NCI-H82 treated with DMSO at 0.1 percent for 48 hours (cell line): ENCODE measurements at regions not wholly inside any gene's neighbourhood (a gene's known extent, or its start where the extent isn't known, plus 50 kb on each side); places are given as distances from the start of the nearest gene placed in this dataset.
A peak's percentile ranks its signal among the peaks of the same experiment; 100 is the strongest.
"Not testable (repeated sequence)": the region's sequence is repeated elsewhere in the genome, so short reads cannot be mapped to it uniquely, and the experiment has no call there.

Experiments
- DNase-seq: peaks from one replicate; lab custom pipeline; 2025; ENCODE audit not compliant: unreplicated experiment; lab: John Stamatoyannopoulos, UW

DNA sequence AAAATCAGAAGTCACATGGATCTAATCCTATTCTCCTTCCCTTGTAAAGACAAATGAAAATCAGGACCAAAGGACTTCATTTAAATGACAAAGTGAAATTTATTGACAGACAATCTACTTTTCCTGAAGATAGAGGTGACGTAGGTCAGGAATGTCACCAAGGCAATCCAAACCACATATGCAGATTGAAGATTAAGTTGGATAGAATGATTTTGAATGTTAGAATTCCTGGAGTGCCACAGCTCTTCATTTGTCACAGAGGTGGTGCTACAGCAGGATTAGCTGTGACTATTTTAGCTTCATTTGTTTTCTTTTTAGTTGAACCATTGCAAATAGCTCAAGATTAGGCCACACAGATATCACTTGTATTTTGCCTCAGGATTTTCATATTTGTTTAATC, 736.0 kb upstream of the ARRDC3 start:
- DNase-seq, result no peak

DNA sequence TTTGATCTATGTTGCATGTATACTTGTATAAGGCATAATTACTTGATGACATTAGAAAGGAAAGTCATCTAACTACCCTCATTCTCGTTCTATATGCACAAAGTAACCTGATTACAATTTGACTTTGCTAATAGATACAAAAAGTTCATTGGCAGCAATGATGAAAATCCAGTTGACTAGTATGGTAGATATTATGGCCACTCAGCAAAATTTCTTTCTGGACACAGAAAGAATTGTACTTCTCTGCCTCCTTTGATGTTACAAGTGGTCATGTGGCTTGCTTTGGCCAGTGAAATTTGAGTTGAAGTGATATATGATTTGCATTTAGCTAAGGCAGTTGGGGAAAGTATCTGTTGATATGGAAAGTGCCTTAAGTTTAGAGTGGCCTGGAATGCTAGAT, 723.7 kb upstream of the ARRDC3 start:
- no peak for DNase-seq

DNA sequence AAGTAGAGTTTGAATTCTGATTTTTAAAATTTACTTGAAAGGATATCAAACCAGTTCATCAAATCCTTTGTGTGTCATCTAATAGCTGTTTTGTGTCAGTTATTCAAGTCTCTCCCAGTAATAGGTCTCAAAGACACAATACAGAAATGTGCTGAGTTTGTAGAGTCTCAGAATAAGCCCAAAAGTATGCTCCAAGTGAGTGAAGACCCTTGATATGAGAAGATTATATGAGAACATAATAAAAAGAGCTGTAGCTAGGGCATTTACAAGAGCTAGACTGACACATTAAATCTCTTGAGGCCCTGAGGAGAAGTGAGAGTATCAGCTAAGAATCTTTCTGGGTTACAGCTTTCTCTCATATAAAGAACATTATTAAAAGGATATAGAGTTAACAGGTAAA, 721.0 kb upstream of the ARRDC3 start:
- no peak for DNase-seq

DNA sequence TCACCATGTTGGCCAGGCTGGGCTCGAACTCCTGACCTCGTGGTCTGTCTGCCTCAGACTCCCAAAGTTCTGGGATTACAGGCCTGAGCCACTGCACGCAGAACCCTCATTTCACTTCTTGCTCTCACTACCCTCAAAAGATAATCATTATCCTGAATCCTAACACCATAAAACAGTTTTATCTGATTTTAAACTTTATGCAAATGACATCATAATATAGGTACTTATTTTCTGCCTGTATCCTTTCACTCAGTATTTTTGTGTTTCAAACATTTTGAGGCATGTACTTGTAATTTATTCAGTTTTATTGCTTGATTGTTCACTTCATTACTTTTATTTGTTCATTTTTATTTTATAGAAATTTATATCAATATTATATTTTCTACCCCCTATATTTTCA, 719.2 kb upstream of the ARRDC3 start:
- DNase-seq, result no peak

DNA sequence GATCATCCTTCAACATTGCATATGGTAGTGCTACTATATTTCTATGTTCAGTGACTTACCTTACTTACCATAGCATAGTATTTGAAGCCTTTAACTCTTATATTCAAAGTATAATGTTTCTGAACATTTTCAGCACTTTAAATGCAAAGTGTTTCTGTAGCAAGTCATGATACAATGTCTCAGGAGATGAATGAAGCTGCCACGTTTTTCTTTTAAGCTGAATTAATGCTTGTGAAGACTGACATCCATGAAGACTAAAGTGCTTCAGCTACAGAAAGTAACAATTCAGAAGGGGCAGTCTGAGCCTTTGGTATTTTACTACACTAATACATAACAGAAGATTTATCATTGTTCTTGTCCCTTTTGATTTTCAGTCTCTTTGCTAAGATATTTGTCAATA, 709.1 kb upstream of the ARRDC3 start:
- DNase-seq, result no peak

DNA sequence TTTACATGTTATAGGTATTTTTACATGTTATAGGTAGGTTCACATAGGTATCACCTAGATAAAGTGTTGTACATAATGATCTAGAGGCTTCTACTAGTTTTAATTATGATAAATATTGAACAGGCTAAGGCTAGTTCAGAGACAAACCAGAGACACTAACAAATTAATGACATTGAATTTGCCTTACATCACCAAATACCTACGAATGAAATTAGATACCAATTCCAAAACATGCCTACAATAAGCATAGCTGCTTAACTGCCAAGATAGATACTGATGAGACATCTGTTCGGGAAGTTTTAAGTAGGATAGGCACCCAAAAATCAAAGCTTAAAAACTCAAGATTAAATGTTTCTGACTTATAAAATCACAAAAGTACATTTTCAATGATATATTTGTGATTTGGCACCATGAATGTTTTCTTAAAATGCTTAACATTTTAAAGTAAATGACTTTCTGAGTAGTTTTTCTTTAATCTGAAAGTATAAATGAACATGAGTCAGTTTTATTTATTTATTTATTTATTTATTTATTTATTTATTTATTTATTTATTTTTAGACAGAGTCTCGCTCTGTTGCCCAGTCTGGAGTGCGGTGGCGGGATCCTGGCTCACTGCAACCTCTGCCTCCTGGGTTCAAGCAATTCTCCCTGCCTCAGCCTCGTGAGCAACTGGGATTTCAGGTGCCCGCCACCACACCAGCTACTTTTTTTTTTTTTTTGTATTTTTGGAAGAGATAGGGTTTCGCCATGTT, 703.1 kb upstream of the ARRDC3 start:
- DNase-seq, result no peak

DNA sequence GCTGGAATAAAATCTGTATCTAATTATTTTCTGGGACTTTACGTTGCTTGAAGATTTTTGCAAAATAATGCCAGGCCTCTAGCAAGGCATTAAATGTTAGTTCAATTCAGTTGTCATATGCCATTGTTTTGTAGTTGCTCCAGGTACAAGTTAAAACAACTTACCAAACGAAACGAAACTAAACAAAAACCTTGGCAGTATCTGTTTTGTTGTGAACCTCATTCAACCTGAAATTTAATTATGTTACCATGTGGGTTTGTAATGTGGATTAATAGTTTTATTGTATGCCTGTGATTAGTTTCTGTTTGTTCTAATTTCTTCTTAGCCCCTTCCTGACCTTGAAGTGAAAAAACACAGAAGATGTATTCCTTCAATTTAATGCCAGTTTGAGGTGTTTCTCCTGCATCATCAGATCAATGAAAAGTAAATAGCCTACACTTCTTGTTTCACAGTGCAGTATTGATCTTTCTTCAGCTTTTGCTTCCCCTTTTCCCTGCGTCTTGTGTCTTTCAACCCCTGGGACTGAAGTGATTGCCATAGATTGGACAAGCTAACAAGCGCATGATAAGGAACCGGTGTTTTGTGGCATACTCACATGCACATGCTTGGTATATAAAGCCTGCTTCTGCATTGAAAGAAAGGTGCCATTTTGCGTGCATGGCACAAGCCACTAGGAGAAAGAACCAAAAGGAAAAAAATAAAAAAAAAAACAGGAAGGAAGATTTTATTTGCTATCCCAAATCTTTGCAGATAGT, 699.0 kb upstream of the ARRDC3 start:
- no peak for DNase-seq

DNA sequence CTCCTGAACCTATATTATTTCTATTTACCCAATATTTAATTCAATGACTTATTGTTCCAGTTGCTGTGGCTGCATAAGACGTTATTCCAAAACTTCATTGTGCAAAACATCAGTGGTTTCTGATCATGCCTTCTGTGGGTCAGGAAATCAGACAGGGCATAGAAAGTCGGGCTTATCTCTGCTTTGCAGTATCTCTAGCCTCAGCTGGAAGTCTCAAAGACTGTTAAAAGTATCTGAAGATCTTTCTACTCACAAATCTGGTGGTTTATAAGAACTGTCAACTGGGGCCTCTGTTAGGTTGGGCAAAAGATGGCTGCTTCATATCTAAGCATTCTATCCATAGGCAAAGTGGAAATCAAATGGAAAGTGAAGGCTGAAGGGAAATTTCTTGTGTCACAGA, 687.7 kb upstream of the ARRDC3 start:
- DNase-seq, result no peak

DNA sequence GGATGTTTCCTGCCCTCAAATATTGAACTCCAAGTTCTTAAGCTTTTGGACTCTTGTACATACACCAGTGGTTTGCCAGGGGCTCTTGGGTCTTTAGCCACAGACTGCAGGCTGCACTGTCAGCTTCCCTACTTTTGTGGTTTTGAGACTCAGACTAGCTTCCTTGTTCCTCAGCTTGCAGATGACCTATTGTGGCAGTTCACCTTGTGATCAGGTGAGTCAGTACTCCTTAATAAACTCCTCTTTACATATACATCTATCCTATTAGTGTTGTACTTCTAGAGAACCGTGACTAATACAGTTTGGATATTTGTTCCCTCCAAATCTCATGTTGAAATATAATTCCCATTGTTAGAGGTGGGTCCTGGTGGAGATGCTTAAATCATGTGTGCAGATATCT, 681.9 kb upstream of the ARRDC3 start:
- no peak for DNase-seq

DNA sequence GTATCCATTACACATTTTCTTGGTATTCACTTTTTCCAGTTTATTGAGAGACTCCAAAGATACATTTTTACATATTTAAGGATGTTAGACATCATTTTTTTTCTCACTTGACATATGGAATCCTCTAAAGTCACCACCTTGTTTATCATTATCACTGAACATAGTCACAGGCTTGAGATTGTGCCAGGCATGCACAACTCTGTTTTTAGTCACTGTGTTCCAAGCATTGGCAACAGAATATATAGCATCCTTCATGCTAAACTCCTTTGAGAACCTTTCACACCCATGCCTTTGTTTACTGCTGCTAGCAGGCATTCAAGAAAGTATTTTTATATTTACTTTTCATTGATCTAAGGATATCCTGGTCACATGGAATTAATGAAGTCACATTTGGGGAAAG, 668.6 kb upstream of the ARRDC3 start:
- no peak for DNase-seq

DNA sequence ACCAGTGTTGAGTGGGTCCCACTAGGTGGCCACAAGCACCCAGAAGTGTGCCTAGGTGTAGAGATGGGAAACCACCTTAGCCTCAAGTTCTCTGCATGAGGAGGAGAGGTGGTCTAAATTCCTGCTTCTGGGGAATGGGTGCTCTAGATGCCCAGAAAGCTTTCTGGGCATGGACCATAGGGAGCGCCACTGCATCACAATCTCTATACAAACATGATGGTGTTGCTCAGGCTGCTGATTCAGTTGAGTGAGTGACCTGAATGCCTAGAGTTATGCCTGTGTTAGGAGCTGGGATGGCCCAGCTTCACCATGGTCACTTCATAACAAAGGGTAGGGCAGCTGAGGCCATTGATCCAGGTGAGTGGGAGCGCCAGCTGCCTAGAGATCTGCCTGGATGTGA, 667.9 kb upstream of the ARRDC3 start:
- no peak for DNase-seq

DNA sequence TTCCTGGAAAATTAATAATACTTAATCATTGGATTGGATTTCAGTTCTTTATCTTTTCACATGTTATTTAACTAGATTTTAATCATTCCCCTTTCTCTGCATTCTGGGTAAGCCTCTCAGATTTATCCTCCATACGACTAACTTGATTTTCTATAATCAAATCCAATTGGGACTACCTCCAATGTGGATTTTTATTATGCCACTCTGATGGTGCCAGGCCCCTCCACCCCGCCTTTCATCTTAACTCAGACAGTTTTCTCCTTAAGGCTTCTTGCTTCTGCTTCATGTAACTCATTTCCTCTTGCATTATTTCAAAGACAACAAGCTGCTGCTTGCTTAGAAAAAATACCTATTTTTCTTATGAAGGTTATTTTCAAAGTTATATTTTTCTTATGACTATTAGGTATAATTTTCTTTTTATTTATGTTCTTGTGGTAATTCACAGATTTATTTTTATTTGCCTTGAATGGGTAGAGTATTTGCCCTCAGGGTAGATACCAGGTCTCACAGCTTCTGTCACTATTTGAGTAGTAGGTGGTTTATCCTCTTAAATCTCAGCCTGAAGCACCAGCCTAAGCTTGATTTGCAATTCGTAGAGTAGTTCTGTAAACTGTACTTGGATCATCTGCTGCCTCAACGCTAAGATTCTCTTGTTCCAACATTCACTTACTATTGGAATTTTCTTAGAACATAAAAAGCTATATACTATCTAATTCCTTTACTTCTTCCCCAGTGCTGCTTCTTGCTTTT, 659.0 kb upstream of the ARRDC3 start:
- peak; percentile 42 for DNase-seq

DNA sequence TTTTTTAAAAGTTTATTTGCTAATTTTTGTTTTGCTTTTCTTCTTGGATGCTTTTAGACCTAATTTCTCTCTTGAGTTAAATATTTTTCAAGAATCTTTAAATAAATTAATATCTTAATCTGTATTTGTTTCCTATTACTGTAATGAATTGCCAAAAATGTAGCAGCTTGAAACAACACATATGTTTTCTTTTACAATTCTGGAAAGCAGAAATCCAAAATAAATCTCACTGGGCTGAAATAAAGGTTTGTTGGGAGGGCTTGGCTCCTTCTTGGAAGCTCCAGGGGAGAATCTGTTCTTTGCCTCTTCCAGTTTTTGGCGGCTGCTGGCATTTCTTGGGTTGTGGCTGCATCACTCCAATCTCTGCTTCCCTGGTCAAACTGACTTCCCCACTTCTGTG, 658.1 kb upstream of the ARRDC3 start:
- DNase-seq, result no peak

DNA sequence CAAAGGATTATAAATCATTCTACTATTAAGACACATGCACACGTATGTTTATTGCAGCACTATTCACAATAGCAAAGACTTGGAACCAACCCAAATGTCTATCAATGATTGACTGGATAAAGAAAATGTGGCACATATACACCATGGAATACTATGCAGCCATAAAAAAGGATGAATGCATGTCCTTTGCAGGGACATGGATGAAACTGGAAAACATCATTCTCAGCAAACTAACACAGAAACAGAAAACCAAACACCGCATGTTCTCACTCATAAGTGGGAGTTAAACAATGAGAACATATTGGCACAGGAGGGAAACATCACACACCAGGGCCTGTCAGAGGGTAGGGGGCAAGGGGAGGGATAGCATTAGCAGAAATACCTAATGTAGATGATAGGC, 646.7 kb upstream of the ARRDC3 start:
- not testable (repeated sequence) for DNase-seq

DNA sequence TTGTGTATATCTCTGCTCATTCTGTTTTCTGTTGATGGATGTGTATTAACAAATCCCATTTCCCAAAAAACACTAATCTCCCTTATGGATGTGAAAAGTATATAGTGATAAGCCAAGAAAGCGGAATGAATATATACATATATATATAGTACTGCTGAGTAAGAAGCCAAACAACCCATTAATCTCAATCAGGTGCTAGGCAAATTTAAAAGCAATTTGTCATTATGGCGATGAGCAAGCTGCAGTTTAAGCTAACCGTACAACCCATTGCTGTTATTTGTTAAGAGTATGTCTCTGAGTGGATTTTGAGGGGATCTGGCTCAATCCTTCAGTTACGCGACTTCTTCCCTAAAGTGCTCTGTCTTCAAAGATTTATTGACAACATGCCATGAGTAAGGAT, 640.4 kb upstream of the ARRDC3 start:
- no peak for DNase-seq

DNA sequence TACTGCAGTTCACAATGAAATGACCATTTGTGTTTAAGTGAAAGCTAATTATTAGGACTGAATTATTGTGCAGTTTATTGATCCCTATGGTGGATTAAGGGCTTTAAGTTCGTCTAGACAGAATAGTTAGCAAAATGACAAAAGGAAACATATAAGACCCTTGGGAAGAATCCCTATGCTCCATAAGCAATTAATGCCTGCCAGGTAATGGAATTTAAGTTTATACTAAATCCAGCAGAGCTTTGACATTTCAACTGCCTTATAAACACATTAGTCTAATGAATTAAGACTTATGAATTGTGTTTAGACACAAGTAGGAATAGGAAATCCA, 640.0 kb upstream of the ARRDC3 start:
- DNase-seq, result no peak

DNA sequence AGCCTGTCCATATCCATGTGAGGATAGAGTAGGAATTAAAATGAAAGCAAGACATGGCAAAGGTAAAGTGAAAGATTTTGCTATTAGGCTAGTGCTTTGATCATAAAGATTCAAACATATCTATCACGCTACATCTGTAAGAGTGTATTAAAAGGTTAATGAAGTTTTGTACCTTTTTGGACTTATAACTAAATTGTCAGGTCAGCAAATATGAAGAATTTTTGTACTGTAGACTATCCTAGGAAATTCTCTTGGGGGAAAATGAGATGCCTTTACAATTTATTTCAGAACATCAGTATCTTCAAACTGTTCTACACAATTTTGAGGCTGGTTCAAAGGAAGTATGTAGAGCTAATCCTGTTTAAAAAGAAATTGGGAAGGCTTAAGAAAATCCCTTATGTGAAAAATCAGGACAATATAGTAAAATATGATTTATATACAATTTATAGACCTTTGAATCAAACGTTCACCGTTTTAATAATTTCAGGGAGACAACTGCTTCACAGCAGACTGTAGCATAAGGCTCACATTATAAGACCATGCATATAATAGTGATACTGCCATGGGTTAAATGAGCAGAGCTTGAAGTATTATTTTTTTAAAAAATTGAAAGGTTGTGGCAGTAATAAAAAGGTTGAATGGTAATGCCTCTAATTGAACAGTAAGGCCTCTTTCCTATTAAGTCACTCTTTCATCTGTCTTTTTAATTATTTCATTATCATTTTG, 639.5 kb upstream of the ARRDC3 start:
- no peak for DNase-seq

DNA sequence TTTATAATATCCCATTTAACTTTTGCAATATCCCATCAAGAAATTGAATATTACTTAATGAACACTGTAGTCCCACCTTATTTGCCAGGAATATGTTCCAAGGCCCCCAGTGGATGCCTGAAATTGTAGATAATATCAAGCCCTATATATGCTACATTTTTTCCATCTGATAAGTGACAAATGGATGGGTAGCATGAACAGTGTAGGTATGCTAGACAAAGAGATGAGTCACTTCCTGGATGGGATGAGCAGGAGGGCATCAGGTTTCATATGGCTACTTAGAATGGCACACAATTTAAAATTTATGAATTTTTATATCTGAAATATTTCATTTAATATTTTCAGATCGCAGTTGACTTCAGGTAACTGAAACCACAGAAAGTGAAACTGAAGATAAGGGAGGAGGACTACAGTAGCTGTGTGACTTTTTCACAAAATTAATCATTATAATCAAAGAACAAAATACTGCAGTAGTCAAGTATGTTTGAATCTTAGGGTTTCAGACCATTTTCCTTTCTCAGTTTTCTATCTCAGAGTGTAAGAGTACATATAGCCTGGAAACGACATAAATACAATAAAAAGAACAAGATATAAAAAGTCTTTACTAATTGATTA, 636.4 kb upstream of the ARRDC3 start:
- DNase-seq, result no peak

DNA sequence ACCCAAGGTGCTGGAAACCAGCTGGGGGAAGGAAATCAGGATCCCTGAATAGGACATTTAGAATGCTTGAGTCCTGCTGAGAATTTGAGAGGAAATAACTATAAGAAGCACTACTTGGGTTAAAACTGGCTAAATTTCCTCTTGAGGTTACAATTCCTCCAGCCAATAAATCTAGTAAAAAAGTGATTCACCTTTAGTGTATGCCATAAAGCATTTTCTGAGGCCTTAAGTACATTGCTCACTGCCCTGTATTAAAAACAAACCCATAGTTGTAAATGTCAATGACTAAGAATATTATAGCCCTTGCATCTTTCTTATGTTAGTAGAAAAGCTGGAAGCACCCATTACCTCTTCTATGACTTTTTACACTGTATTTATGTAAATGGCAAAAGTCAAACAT, 634.7 kb upstream of the ARRDC3 start:
- DNase-seq, result no peak

DNA sequence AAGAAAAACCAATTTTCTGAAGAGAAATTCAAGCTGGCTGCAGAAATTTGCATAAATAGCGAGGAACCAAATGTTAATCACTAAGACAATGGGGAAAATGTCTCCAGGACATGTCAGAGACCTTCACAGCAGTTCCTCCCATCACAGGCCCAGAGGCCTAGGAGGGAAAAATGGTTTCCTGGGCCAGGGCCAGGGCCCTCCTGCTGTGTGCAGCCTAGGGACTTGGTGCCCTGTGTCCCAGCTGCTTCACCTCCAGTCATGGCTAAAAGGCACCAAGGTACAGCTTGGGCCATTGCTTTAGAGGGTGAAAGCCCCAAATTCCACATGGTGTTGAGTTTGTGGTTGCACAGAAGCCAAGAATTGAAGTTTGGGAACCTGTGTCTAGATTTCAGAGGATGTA, 628.7 kb upstream of the ARRDC3 start:
- not testable (repeated sequence) for DNase-seq

DNA sequence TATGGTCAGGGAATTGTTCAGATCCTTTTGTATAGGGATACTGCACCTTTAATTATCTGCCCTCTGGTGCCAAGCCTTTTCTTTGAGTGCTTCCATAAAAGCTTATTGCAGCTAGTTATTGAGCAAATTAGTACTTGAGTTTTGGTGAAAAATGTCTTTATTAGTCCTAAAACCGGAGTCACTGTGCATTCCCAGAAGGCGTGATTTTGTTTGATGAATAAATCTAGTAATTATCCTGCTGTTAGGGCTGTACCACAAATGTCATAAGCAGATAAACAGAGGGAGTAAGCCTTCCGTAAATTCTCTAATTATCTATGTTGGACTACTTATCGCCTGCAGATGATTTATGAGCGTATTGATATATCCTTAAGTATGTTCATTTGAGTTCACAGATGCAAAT, 620.7 kb upstream of the ARRDC3 start:
- DNase-seq, result peak; percentile 47
